H9 (cell line): ENCODE measurements at regions not wholly inside any gene's neighbourhood (a gene's known extent, or its start where the extent isn't known, plus 50 kb on each side); places are given as distances from the start of the nearest gene placed in this dataset.

Experiments used
- DNase-seq: peaks from one replicate; pipeline ENCODE4 v3.0.0-alpha.2; 2017
- H2AFZ ChIP-seq: one replicate; pipeline ENCODE4 v1.6.1; 2013; ENCODE audit warnings: mild to moderate bottlenecking, low read length, control low read depth, moderate library complexity
- H2AK5ac ChIP-seq: 2 replicates; pipeline ENCODE4 v1.6.1; 2013; ENCODE audit warnings: low read length, control low read depth, mixed read lengths; ENCODE audit not compliant: insufficient read length
- H2BK120ac ChIP-seq: one replicate; pipeline ENCODE4 v1.6.1; 2013; ENCODE audit warnings: low read depth, mild to moderate bottlenecking, low read length, control low read depth, inconsistent platforms; ENCODE audit not compliant: poor library complexity, severe bottlenecking
- H2BK12ac ChIP-seq: 2 replicates; pipeline ENCODE4 v1.6.1; 2013; ENCODE audit warnings: low read length, control low read depth, mixed read lengths, low read depth; ENCODE audit not compliant: insufficient read length
- H2BK15ac ChIP-seq: 2 replicates; pipeline ENCODE4 v1.6.1; 2013; ENCODE audit warnings: low read depth, low read length, control low read depth
- H2BK20ac ChIP-seq: one replicate; pipeline ENCODE4 v1.6.1; 2013; ENCODE audit warnings: low read depth, mild to moderate bottlenecking, low read length, control low read depth, inconsistent platforms; ENCODE audit not compliant: poor library complexity, severe bottlenecking
- H2BK5ac ChIP-seq: 2 replicates; pipeline ENCODE4 v1.6.1; 2013; ENCODE audit warnings: low read length, control low read depth, mixed read lengths; ENCODE audit not compliant: insufficient read length
- H3K14ac ChIP-seq: 2 replicates; pipeline ENCODE4 v1.6.1; 2013; ENCODE audit warnings: low read length, control low read depth; ENCODE audit not compliant: insufficient read depth
- H3K18ac ChIP-seq: 2 replicates; pipeline ENCODE4 v1.6.1; 2013; ENCODE audit warnings: low read depth, mild to moderate bottlenecking, mixed read lengths, low read length, control low read depth; ENCODE audit not compliant: insufficient read length
- H3K23ac ChIP-seq: 2 replicates; pipeline ENCODE4 v1.6.1; 2013; ENCODE audit warnings: low read length, control low read depth, mixed read lengths, low read depth; ENCODE audit not compliant: insufficient read length
- H3K23me2 ChIP-seq: 2 replicates; pipeline ENCODE4 v1.6.1; 2013; ENCODE audit warnings: low read depth, mild to moderate bottlenecking, mixed read lengths, low read length, control low read depth; ENCODE audit not compliant: insufficient read length, poor library complexity, severe bottlenecking
- H3K27ac ChIP-seq: 2 replicates; pipeline ENCODE4 v1.5.1; 2013; ENCODE audit warnings: low read length, control low read depth, mixed read lengths, low read depth; ENCODE audit not compliant: insufficient read length
- H3K27me3 ChIP-seq: 2 replicates; pipeline ENCODE4 v1.6.1; 2013; ENCODE audit warnings: low read length, control low read depth, inconsistent platforms; ENCODE audit not compliant: insufficient read depth
- H3K4ac ChIP-seq: 2 replicates; pipeline ENCODE4 v1.6.1; 2013; ENCODE audit warnings: low read depth, mild to moderate bottlenecking, control low read depth, inconsistent platforms, low read length, moderate library complexity
- H3K4me1 ChIP-seq: 2 replicates; pipeline ENCODE4 v1.6.1; 2013; ENCODE audit warnings: low read length, control low read depth, inconsistent platforms; ENCODE audit not compliant: insufficient read depth
- H3K4me2 ChIP-seq: 2 replicates; pipeline ENCODE4 v1.6.1; 2013; ENCODE audit warnings: low read length, control low read depth, mixed read lengths; ENCODE audit not compliant: insufficient read length, insufficient read depth
- H3K56ac ChIP-seq: 2 replicates; pipeline ENCODE4 v1.6.1; 2013; ENCODE audit warnings: low read depth, mild to moderate bottlenecking, mixed read lengths, low read length, control low read depth; ENCODE audit not compliant: insufficient read length
- H3K79me1 ChIP-seq: 2 replicates; pipeline ENCODE4 v1.6.1; 2013; ENCODE audit warnings: low read depth, mild to moderate bottlenecking, moderate library complexity, low read length, control low read depth, inconsistent platforms; ENCODE audit not compliant: insufficient read depth, poor library complexity, severe bottlenecking
- H3K79me2 ChIP-seq: 2 replicates; pipeline ENCODE4 v1.6.1; 2013; ENCODE audit warnings: low read length, control low read depth, inconsistent platforms; ENCODE audit not compliant: insufficient read depth
- H3K9ac ChIP-seq: 2 replicates; pipeline ENCODE4 v1.6.1; 2013; ENCODE audit warnings: low read length, control low read depth, mixed read lengths; ENCODE audit not compliant: insufficient read length; ENCODE audit errors: extremely low read depth
- H3K9me3 ChIP-seq: one replicate; pipeline ENCODE4 v1.6.1; 2013; ENCODE audit warnings: low read depth, low read length, inconsistent platforms; ENCODE audit not compliant: control insufficient read depth
- H3T11ph ChIP-seq: one replicate; pipeline ENCODE4 v1.6.1; 2013; ENCODE audit warnings: mild to moderate bottlenecking, low read length, control low read depth, inconsistent platforms
- H4K20me1 ChIP-seq: one replicate; pipeline ENCODE4 v1.6.1; 2013; ENCODE audit not compliant: control insufficient read depth, insufficient read length, insufficient read depth
- H4K5ac ChIP-seq: 2 replicates; pipeline ENCODE4 v1.6.1; 2013; ENCODE audit warnings: low read depth, mild to moderate bottlenecking, mixed read lengths, low read length, control low read depth; ENCODE audit not compliant: insufficient read length
- H4K8ac ChIP-seq: replicated peaks from 2 replicates; pipeline ENCODE4 v1.6.1; 2013; ENCODE audit warnings: low read length, control low read depth, mixed read lengths, low read depth; ENCODE audit not compliant: insufficient read length
- H4K91ac ChIP-seq: 2 replicates; pipeline ENCODE4 v1.6.1; 2013; ENCODE audit warnings: low read depth, mild to moderate bottlenecking, moderate library complexity, mixed read lengths, low read length, control low read depth; ENCODE audit not compliant: insufficient read length
- H3K27ac Mint-ChIP-seq, 3 experiments: 2 replicates in 2 of 3; 3 replicates in 1 of 3; pipeline ENCODE4 v1.8.0; 2020 to 2021; ENCODE audit warnings: mixed read lengths in 3 of 3, mild to moderate bottlenecking in 1 of 3, moderate library complexity in 1 of 3
- H3K27me3 Mint-ChIP-seq: 2 replicates; pipeline ENCODE4 v1.8.0; 2021; ENCODE audit warnings: low read depth, mild to moderate bottlenecking, moderate library complexity, mixed read lengths
- H3K36me3 Mint-ChIP-seq, 3 experiments: 2 replicates in 2 of 3; 3 replicates in 1 of 3; pipeline ENCODE4 v1.8.0; 2020 to 2021; ENCODE audit warnings: low read depth in 3 of 3, mixed read lengths in 3 of 3; ENCODE audit not compliant: insufficient read depth in 1 of 3
- H3K4me1 Mint-ChIP-seq, 2 experiments: 2 replicates each; pipeline ENCODE4 v1.8.0; 2020; ENCODE audit warnings: mixed read lengths in 2 of 2
- H3K4me3 Mint-ChIP-seq, 2 experiments: 2 replicates in 1 of 2; 3 replicates in 1 of 2; pipeline ENCODE4 v1.8.0; 2020 to 2021; ENCODE audit warnings: mild to moderate bottlenecking in 2 of 2, mixed read lengths in 2 of 2, moderate library complexity in 1 of 2
- H3K9me3 Mint-ChIP-seq, 2 experiments: 2 replicates in 1 of 2; 3 replicates in 1 of 2; pipeline ENCODE4 v1.8.0; 2020; ENCODE audit warnings: mild to moderate bottlenecking in 2 of 2, mixed read lengths in 2 of 2, moderate library complexity in 1 of 2
- WGBS: extraction: QIAGEN DNeasy Blood & Tissue Kit; methylation state at CpG from one replicate; pipeline ENCODE4 v1.1.7; 2013; ENCODE audit warnings: missing lambda C conversion rate, low lambda C conversion rate, mixed read lengths; ENCODE audit not compliant: insufficient read length; ENCODE audit errors: extremely low coverage; 5-methylcytosine and 5-hydroxymethylcytosine counted together
- TF ChIP-seq, protein P1 (sequence below): fragments of 200-600 bp; sonication (generic); conservative IDR thresholded peaks from 3 replicates; pipeline ENCODE4 v1.8.0; 2021; ENCODE audit warnings: antibody characterized with exemption, mild to moderate bottlenecking

DNA sequence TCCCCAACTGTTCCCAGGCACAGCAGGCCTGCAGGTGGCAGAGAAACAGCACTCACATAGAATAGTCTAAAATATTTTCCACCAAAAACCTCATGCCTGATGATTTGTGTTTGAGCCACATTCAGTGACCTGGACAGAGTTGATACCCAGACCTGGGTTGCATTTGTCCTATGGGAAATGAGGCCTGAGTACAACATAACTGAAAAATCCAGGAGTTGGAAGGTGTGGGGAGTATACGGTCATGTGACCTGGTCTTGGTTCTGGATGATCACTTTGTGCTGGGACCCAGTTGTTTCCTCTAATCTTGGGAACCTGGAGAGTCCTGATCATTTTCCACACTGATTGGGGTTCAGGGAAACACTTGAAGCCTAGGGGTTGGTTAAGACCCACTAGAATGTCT is 200.3 kb upstream of the MPHOSPH6 start:
- H3K27ac ChIP-seq = no peak overlapping the region
- no peaks in the 10 kb centered on the region for H3K79me2 ChIP-seq
- no peaks in the 10 kb centered on the region for H3K36me3 Mint-ChIP-seq
- H3K14ac ChIP-seq = no peak overlapping the region
- no peak overlapping the region for H2BK15ac ChIP-seq
- H3K23me2 ChIP-seq = no peaks in the 10 kb centered on the region
- H3K18ac ChIP-seq = no peak overlapping the region
- H3K27me3 ChIP-seq = no peaks in the 10 kb centered on the region
- no peak for DNase-seq
- no peaks in the 10 kb centered on the region for H3K79me1 ChIP-seq
- H3K56ac ChIP-seq = no peak overlapping the region
- no CpG with 5 or more reads among the region's 1 CpG for WGBS
- H3K9ac ChIP-seq = no peak overlapping the region
- no peaks in the 10 kb centered on the region for H3K4me1 Mint-ChIP-seq
- H3T11ph ChIP-seq = no peak overlapping the region
- no peak overlapping the region for H2AK5ac ChIP-seq
- H3K4me3 Mint-ChIP-seq = no peak overlapping the region
- TF ChIP-seq, protein P1, sequence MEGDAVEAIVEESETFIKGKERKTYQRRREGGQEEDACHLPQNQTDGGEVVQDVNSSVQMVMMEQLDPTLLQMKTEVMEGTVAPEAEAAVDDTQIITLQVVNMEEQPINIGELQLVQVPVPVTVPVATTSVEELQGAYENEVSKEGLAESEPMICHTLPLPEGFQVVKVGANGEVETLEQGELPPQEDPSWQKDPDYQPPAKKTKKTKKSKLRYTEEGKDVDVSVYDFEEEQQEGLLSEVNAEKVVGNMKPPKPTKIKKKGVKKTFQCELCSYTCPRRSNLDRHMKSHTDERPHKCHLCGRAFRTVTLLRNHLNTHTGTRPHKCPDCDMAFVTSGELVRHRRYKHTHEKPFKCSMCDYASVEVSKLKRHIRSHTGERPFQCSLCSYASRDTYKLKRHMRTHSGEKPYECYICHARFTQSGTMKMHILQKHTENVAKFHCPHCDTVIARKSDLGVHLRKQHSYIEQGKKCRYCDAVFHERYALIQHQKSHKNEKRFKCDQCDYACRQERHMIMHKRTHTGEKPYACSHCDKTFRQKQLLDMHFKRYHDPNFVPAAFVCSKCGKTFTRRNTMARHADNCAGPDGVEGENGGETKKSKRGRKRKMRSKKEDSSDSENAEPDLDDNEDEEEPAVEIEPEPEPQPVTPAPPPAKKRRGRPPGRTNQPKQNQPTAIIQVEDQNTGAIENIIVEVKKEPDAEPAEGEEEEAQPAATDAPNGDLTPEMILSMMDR = no peak
- H4K5ac ChIP-seq = no peak overlapping the region
- H3K4me1 ChIP-seq = no peaks in the 10 kb centered on the region
- no peak overlapping the region for H2BK120ac ChIP-seq
- no peak overlapping the region for H3K27ac Mint-ChIP-seq
- H4K20me1 ChIP-seq = no peaks in the 10 kb centered on the region
- H4K8ac ChIP-seq = no peak overlapping the region
- no peak overlapping the region for H2BK5ac ChIP-seq
- no peak overlapping the region for H4K91ac ChIP-seq
- H3K27me3 Mint-ChIP-seq = peaks cover 1% of the 10 kb centered on the region
- no peak overlapping the region for H3K4ac ChIP-seq
- no peaks in the 10 kb centered on the region for H3K9me3 ChIP-seq
- H3K4me2 ChIP-seq = no peak overlapping the region
- no peak overlapping the region for H2BK20ac ChIP-seq
- no peak overlapping the region for H2AFZ ChIP-seq
- no peaks in the 10 kb centered on the region for H3K9me3 Mint-ChIP-seq
- no peak overlapping the region for H3K23ac ChIP-seq
- no peak overlapping the region for H2BK12ac ChIP-seq
